Hematopoietic multipotent progenitor cell treated with erythropoietin and hydrocortisone succinate and interleukin-3 and kit ligand, for 17 days (in vitro differentiated cells): ENCODE measurements at regions not wholly inside any gene's neighbourhood (a gene's known extent, or its start where the extent isn't known, plus 50 kb on each side); places are given as distances from the start of the nearest gene placed in this dataset.
"Not testable (repeated sequence)": the region's sequence is repeated elsewhere in the genome, so short reads cannot be mapped to it uniquely, and the experiment has no call there.

Source experiments
- DNase-seq: peaks from one replicate; pipeline ENCODE4 v3.0.0-alpha.2; 2015; ENCODE audit warnings: low spot score

DNA sequence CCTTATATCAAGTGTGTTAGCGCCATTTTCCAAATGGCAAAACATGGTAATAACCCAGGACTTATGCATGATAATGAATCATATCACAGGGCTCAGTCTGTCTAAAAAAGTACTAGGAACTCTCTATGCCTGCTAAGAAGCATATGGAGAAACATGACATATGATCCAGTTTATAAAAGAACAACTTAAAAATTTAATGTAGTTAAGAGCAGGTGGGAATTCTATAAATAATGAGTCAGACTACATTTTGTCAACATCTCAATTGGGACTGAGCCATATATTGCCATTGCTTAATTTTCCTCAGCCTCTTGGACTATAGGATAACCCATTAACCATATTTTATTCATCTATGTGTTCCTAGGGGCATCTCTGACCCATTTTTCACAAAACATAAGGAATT is 360.4 kb upstream of the AGA start:
- no peak for DNase-seq

DNA sequence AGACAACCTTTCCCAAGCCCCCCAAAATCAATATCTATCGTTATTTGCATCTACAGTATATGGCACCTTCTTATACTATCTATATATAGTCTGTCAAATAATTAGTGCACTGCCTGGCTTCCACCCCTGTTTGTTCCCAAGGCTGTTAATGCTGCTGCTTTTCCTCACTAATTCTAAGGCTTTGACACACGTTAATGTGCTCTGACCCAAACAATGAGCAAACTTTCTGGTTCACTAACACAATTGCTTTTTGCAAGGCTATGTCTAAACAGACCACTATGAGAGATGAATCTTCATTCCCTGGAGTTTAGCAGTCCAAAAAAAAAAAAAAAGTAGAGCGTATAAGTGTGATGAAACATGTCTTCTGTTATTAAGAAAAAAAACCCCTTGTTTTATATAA is 360.9 kb upstream of the AGA start:
- no peak for DNase-seq

DNA sequence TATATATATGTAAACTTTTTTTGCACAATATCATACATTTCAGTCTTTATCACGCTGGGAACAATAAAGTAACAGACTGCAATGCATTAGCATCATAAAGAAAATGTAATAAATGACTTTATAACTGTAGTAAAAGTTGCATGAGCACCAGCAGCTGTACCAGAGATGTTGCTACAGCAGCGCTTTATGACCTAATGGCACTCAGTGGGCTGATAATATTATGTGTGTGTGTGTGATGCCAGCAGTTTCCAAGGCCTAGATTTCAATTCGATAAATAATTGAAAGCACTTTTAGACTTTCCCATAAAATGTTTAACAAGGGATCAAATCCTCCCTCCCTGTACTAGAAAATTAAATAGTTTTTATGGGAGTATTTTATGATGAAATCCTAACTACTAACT is 367.6 kb upstream of the AGA start:
- DNase-seq: no peak

DNA sequence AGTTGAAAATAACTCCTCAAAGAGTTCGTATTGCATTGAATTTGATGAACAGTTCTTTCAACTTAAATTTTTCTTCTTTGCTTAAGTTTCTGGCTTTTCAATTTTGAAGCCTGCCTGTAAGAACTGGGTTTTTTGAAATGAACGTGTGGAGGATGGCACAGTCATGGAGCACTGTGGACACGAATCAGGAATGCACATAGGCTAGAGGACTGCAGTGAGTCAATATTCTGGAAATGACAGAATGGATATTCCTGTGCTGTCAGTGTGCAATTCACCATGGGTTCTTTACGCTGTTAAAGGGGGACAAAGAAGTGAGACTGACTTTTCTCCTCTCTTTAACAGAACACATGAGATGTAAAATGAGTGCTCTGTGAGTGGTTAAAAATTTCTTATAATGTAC is 368.0 kb upstream of the AGA start:
- no peak for DNase-seq

GRCh38 chr4:177818392-177818791 is 376.2 kb upstream of the AGA start:
- not testable (repeated sequence) for DNase-seq

- no peak for DNase-seq
These were observed 384.7 kb upstream of the AGA start for GRCh38 chr4:177826973-177827372.

- DNase-seq: no peak
These were observed 399.0 kb upstream of the AGA start for GRCh38 chr4:177841258-177841657.

- no peak for DNase-seq
These were observed 411.0 kb upstream of the AGA start for GRCh38 chr4:177853229-177853628.

DNA sequence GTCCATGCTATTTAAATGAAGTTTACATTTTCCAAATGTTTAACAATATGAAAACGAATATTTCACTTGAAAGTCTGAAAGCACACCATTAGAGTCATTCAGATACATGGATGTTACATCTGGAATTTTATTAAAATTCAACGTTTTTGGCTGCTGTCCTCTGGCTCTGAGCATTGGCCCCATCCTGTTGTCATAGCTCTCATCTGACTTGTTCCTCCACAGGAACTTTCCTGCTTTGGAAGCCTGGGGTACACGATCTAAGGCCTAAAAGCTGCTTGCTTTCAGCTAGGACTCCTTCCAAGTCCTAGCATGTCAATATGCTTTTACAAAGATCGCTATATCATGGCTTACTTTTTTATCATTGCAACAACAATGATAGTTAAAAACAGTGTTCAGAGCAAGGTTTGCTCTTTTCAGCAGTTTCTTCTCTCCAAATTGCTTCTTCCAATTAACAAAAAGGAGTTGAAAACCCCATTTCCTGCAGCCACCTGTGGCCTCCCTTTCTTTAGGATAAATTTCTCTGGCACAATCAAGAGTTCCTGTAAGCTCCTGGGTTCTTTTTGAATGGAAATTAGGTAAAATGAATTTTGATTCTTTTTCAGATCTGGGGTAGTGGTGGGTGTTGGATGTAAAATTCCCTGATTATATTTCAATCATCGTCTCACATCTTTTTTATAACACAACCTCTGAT is 413.4 kb upstream of the AGA start:
- DNase-seq: no peak

DNA sequence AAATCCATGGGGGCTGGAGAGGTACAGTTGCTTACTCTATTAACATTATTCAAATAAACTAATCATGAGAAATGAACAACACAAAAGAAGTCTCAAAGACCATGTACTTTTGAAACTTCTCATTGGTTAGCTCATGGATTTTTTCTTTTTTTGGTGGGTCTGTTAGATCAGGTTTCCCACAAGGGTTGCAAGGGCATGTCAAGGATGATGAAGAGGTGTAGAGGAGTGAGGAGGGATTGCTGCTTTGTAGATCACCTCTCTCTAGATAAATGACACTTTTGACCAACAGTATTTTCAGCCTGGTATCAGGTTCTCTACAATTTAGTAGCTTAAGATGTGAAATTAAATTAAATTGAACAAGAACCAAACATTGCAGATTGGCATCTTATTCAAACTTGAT is 417.9 kb upstream of the AGA start:
- no peak for DNase-seq

GRCh38 chr4:177861551-177862094 is 419.4 kb upstream of the AGA start:
- DNase-seq: no peak

- DNase-seq: no peak
These were observed 420.4 kb upstream of the AGA start for GRCh38 chr4:177862541-177863176.

GRCh38 chr4:177879851-177880250 is 437.6 kb upstream of the AGA start:
- DNase-seq: no peak

DNA sequence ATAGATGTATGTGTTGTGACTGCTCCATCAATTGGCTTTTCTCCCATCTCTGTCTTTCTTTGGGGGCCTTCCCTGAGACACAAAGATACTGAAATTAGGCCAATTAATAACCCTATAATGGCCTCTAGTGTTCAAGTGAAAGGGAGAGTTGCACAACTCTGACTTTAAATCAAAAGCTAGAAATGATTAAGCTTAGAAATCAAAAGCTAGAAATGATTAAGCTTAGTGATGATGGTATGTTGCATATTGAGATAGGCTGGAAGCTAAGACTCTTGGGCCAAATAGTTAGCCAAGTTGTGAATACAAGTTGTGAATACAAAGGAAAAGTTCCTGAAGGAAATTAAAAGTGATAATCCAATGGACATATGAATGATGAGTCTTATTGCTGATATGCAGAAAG is 452.9 kb upstream of the AGA start:
- DNase-seq: no peak

DNA sequence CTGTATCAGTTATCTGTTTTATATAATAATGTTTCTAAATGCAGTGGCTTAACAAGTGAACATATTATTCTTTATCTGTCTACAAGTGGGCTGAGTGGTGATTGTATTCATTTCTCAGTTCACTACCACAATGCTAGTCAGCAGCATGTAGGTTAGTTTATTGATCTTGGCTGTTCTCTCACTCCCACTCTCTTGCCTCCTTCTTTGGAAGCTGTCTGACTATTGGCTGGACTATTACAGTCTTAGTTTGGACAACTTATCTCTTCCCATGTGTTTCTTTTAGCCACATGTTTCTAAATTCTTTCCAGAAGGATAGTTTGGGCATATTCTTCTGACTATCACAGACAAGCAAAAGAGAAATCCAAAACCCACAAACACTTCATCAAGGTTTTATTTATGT is 459.5 kb upstream of the AGA start:
- DNase-seq: no peak

DNA sequence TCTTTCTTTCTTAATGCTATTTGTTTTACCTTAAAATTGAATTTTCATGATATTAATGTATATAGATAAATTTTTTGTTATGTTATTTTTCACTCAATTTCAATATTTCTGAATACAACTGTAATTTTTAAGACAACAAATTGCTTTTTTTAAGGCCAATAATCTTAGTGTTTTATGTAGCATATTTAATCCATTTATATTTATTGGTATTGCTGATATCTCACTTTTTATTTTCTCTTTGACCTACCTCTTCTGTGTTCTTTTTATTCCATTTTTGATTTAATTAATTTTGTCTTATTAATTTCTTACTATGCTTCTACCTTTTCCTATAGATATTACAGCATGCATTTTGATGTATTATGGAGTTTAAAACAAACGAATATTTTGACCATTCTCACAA is 460.1 kb upstream of the AGA start:
- no peak for DNase-seq

DNA sequence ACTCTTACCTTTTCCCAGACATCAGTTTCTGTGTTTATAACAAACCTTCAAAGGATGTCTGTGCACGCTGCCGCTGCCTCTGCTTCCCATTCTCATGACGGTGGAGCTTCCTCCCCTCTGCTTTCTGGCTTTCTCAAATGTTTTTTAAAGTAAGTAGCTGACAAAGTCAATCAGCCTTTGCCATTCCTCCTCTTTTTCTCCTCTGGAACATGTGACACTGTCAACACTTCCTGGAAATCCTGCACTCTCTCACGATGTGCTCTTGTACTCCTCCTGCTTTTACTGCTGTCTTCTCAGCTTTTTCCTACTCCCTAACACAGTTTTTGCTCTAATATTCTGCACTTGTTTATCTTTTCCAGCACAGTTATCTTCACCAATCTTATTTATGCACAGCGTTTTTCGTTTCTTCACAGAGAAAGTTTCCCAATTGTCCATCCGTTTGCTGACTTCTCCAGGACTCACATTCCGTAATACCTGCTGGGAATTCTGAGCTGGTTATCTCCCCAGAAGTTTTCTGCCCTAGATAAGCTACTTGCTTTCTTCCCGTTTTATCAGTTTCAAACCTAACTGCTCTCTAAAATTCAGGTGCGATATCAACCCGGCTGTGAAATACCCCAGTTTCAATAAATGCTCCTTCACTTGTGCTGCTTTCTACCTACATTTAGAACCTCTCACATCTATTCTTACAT is 465.6 kb upstream of the AGA start:
- no peak for DNase-seq

- DNase-seq: no peak
These were observed 479.5 kb upstream of the AGA start for GRCh38 chr4:177921715-177922114.

DNA sequence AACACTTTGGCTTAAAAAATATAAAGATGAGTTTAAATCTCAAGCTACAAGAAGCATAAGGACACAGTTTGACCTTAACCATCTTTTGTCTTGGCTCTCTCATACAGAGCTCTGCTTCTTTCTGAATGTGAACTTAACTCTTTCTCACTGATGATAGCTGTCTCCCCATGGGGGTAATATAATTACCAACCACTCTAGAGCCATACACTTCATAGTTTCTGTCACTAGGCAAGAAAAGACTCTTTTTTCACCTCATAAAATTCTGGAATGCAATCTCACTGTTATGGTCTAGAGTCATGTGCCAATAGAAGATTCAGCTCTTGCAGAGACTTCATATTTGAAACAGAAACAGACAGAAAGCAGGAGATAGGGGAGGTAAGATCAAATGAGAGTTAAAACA is 481.7 kb upstream of the AGA start:
- no peak for DNase-seq

DNA sequence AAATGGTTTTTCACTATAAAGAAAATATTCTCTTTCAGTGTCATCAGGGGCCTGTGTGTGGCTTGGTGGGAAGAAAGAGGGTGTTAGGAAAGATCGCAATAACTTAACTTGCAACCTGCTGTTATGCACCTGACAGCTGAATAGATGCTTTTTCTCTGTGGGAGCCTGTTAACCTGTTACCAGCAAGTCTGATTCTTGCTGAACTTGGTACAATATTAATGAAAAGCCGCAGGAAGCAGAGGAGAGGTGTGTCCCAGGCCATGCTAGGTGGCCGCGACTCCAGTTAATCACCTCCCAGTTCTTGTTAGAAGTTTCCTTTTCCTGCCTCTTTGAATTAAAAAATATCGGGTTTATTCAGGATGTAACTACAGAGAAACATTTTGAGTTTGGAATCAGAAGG is 494.8 kb upstream of the AGA start:
- no peak for DNase-seq

DNA sequence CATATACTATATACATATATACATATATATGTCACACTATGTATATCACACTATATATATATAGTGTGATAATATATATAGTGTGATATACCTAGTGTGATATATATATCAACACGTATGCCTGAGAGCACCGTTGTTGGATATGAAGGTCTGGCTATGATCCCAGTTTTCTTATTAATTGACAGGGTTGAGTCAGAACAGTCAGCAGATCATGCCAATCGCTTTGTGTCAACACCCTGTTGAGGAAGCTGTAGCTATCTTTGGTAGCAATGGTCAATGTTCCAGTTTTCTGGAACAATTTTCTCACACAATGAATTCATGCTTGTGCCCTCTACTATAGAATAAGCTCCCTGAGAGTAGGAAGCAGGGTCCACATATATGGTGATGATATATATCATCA is 496.0 kb upstream of the AGA start:
- no peak for DNase-seq

DNA sequence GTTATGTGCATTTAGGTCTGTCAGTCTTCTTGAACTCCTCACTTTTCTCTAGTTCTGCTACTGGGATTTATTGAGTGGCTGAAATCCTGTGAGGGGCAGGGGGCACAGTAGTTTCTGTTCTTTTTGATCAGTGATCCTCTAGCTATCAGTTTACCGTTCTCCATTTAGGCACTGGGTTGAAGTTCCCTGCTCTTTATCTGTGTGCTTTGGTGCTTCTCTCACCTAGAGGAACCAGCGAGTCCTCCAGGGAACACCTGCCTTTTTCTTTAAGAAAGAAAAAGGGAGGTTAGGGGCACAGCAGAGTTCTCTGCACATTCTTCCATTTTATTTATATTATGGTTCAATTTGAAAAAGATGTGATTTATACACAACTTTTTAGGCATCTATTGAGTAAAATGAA is 503.0 kb upstream of the AGA start:
- no peak for DNase-seq

- no peak for DNase-seq
These were observed 505.4 kb upstream of the AGA start for GRCh38 chr4:177947607-177948006.
